ENCODE measurements at regions not wholly inside any gene's neighbourhood (a gene's known extent, or its start where the extent isn't known, plus 50 kb on each side); places are given as distances from the start of the nearest gene placed in this dataset.
A peak's percentile ranks its signal among the peaks of the same experiment; 100 is the strongest.

- no TSS peak for BruUV-seq (replicated peaks)
- TF ChIP-seq CTCF (IDR thresholded peaks at IDR 0.05; ENCODE audit: unreplicated experiment) = no peak
- POLR2A ChIA-PET = no interaction called here
- H3K9me3 Mint-ChIP-seq (ENCODE audit: unreplicated experiment) = peaks cover 7% of the 10 kb centered on the region
- no peak overlapping the region for H3K4me3 Mint-ChIP-seq (ENCODE audit: unreplicated experiment)
- H3K27me3 Mint-ChIP-seq (ENCODE audit: insufficient read depth, unreplicated experiment) = peaks cover 10% of the 10 kb centered on the region
- DNase-seq (ENCODE audit: unreplicated experiment) = no peak
- H3K4me1 Mint-ChIP-seq (ENCODE audit: insufficient read depth, unreplicated experiment) = no peaks in the 10 kb centered on the region
- no peaks in the 10 kb centered on the region for H3K36me3 Mint-ChIP-seq (ENCODE audit: insufficient read depth, unreplicated experiment)
- no peak overlapping the region for H3K27ac Mint-ChIP-seq (ENCODE audit: low read depth, unreplicated experiment)
- CTCF ChIA-PET = no interaction called here
- intact Hi-C loops (cut with micrococcal nuclease) = no loop called here
Observed at GRCh38 chr12:124169577-124170284, 125.2 kb upstream of the RFLNA start.

GRCh38 chr12:124170760-124171159 lies 124.1 kb upstream of the RFLNA start:
- H3K27ac Mint-ChIP-seq (ENCODE audit: low read depth, unreplicated experiment) = no peak overlapping the region
- no TSS peak for BruUV-seq (replicated peaks)
- H3K4me1 Mint-ChIP-seq (ENCODE audit: insufficient read depth, unreplicated experiment) = no peaks in the 10 kb centered on the region
- peaks cover 6% of the 10 kb centered on the region for H3K27me3 Mint-ChIP-seq (ENCODE audit: insufficient read depth, unreplicated experiment)
- intact Hi-C loops (cut with micrococcal nuclease) = no loop called here
- H3K36me3 Mint-ChIP-seq (ENCODE audit: insufficient read depth, unreplicated experiment) = no peaks in the 10 kb centered on the region
- ChIA-PET CTCF (no interaction called here), POLR2A (no interaction called here)
- no peak for DNase-seq (ENCODE audit: unreplicated experiment)
- no peak overlapping the region for H3K4me3 Mint-ChIP-seq (ENCODE audit: unreplicated experiment)
- peaks cover 7% of the 10 kb centered on the region for H3K9me3 Mint-ChIP-seq (ENCODE audit: unreplicated experiment)
- no peak for TF ChIP-seq CTCF (IDR thresholded peaks at IDR 0.05; ENCODE audit: unreplicated experiment)

GRCh38 chr12:124171231-124171979 lies 123.5 kb upstream of the RFLNA start:
- no peak overlapping the region for H3K27ac Mint-ChIP-seq (ENCODE audit: low read depth, unreplicated experiment)
- peaks cover 12% of the 10 kb centered on the region for H3K27me3 Mint-ChIP-seq (ENCODE audit: insufficient read depth, unreplicated experiment)
- peaks cover 7% of the 10 kb centered on the region for H3K9me3 Mint-ChIP-seq (ENCODE audit: unreplicated experiment)
- no peak for TF ChIP-seq CTCF (IDR thresholded peaks at IDR 0.05; ENCODE audit: unreplicated experiment)
- H3K4me1 Mint-ChIP-seq (ENCODE audit: insufficient read depth, unreplicated experiment) = no peaks in the 10 kb centered on the region
- no TSS peak for BruUV-seq (replicated peaks)
- DNase-seq (ENCODE audit: unreplicated experiment) = no peak
- CTCF ChIA-PET = interaction anchor here (0.6 kb wide), 1 partner anchor 1159 kb away, joined by 3 read pairs; no protein-coding TSS in a partner anchor
- intact Hi-C loops (cut with micrococcal nuclease) = no loop called here
- H3K36me3 Mint-ChIP-seq (ENCODE audit: insufficient read depth, unreplicated experiment) = no peaks in the 10 kb centered on the region
- POLR2A ChIA-PET = no interaction called here
- no peak overlapping the region for H3K4me3 Mint-ChIP-seq (ENCODE audit: unreplicated experiment)

GRCh38 chr12:124172636-124173035 lies 122.3 kb upstream of the RFLNA start:
- POLR2A ChIA-PET = interaction anchor here (0.6 kb wide), 1 partner anchor 583 kb away, joined by 3 read pairs; no protein-coding TSS in a partner anchor
- peaks cover 17% of the 10 kb centered on the region for H3K27me3 Mint-ChIP-seq (ENCODE audit: insufficient read depth, unreplicated experiment)
- TF ChIP-seq CTCF (IDR thresholded peaks at IDR 0.05; ENCODE audit: unreplicated experiment) = no peak
- DNase-seq (ENCODE audit: unreplicated experiment) = peak; percentile 44
- BruUV-seq (replicated peaks) = no TSS peak
- CTCF ChIA-PET = interaction anchor here (1.0 kb wide), 1 partner anchor 14 kb away, joined by 4 read pairs; no protein-coding TSS in a partner anchor
- H3K27ac Mint-ChIP-seq (ENCODE audit: low read depth, unreplicated experiment) = no peak overlapping the region
- H3K9me3 Mint-ChIP-seq (ENCODE audit: unreplicated experiment) = peaks cover 3% of the 10 kb centered on the region
- no peak overlapping the region for H3K4me3 Mint-ChIP-seq (ENCODE audit: unreplicated experiment)
- H3K36me3 Mint-ChIP-seq (ENCODE audit: insufficient read depth, unreplicated experiment) = no peaks in the 10 kb centered on the region
- H3K4me1 Mint-ChIP-seq (ENCODE audit: insufficient read depth, unreplicated experiment) = no peaks in the 10 kb centered on the region
- intact Hi-C loops (cut with micrococcal nuclease) = no loop called here

Measured in MCF 10A (cell line).